ENCODE measurements at regions not wholly inside any gene's neighbourhood (a gene's known extent, or its start where the extent isn't known, plus 50 kb on each side); places are given as distances from the start of the nearest gene placed in this dataset.

- TF ChIP-seq ZNF274 (IDR thresholded peaks at IDR 0.05; ENCODE audit: low read depth, low read length) = no peak
- no peak for TF ChIP-seq YY1 (IDR thresholded peaks at IDR 0.05; ENCODE audit: insufficient read depth, insufficient read length)
- no peak for TF ChIP-seq SUZ12 (IDR thresholded peaks at IDR 0.05; ENCODE audit: extremely low read depth, insufficient read depth, insufficient read length)
These were observed 1186.1 kb downstream of the NLGN4X start for GRCh38 chrX:5042563-5042962.

All from NT2/D1 (cell line).